ENCODE measurements at regions not wholly inside any gene's neighbourhood (a gene's known extent, or its start where the extent isn't known, plus 50 kb on each side); places are given as distances from the start of the nearest gene placed in this dataset.

GRCh38 chr1:90488451-90488850, 228.7 kb downstream of the BARHL2 start:
- TF ChIP-seq POLR2A (IDR thresholded peaks at IDR 0.05; ENCODE audit: extremely low read depth, insufficient read length): no peak
- no peak for TF ChIP-seq CTCF (IDR thresholded peaks at IDR 0.05; ENCODE audit: low read depth, low read length)
- no peak for TF ChIP-seq MAX (IDR thresholded peaks at IDR 0.05; ENCODE audit: low read depth, low read length)
- TF ChIP-seq MYC (IDR thresholded peaks at IDR 0.05; ENCODE audit: low read depth, low read length): no peak
